H1 (cell line): ENCODE measurements at regions not wholly inside any gene's neighbourhood (a gene's known extent, or its start where the extent isn't known, plus 50 kb on each side); places are given as distances from the start of the nearest gene placed in this dataset.

ENCODE experiments used
- CHD7 ChIP-seq: fragments of 300-600 bp; sonication (generic); IDR thresholded peaks from 2 replicates; pipeline ENCODE4 v1.7.1; 2012; ENCODE audit warnings: low read length, moderate library complexity, mild to moderate bottlenecking, inconsistent platforms; ENCODE audit not compliant: insufficient replicate concordance
- EP300 ChIP-seq, 2 experiments: IDR thresholded peaks; 1 replicate in 1 of 2; 2 replicates in 1 of 2; pipeline ENCODE4 v1.6.1; 2011 to 2012; ENCODE audit warnings: low read depth in 2 of 2, low read length in 2 of 2, mild to moderate bottlenecking in 2 of 2, borderline replicate concordance in 1 of 2, inconsistent platforms in 1 of 2, moderate library complexity in 1 of 2

GRCh38 chr12:28925719-28926376, 223.2 kb upstream of the FAR2 start (continued):
- TF ChIP-seq CHD7 (no peak), EP300 (IDR thresholded peaks at IDR 0.05; ENCODE audit: borderline replicate concordance in 1 of 2, low read depth in 2 of 2, low read length in 2 of 2) (no peak)
- TF ChIP-seq, all 59 proteins: peak for 0
